Neutrophil (primary cell): ENCODE measurements at regions not wholly inside any gene's neighbourhood (a gene's known extent, or its start where the extent isn't known, plus 50 kb on each side); places are given as distances from the start of the nearest gene placed in this dataset.

ENCODE experiments used
- H3K27ac ChIP-seq: fragments of 200-600 bp; sonication (generic); 2 replicates; pipeline ENCODE4 v1.5.1; 2016; ENCODE audit warnings: mild to moderate bottlenecking, moderate library complexity
- H3K27me3 ChIP-seq: fragments of 200-600 bp; sonication (generic); 2 replicates; pipeline ENCODE4 v1.6.0; 2016; ENCODE audit warnings: mild to moderate bottlenecking
- H3K36me3 ChIP-seq: fragments of 200-600 bp; sonication (generic); 2 replicates; pipeline ENCODE4 v1.5.1; 2017
- H3K4me1 ChIP-seq, 2 experiments: fragments of 200-600 bp in 1 of 2; sonication (generic) in 1 of 2; 1 replicate in 1 of 2; 2 replicates in 1 of 2; pipeline versions ENCODE4 v1.5.1 to v1.6.1; 2013 to 2016; ENCODE audit warnings: low read depth in 1 of 2, low read length in 1 of 2, mild to moderate bottlenecking in 1 of 2, moderate library complexity in 1 of 2; ENCODE audit not compliant: control insufficient read depth in 1 of 2, insufficient read depth in 1 of 2
- H3K4me3 ChIP-seq, 2 experiments: fragments of 200-600 bp in 1 of 2; sonication (generic) in 1 of 2; 1 replicate in 1 of 2; 2 replicates in 1 of 2; pipeline ENCODE4 v1.5.1; 2013 to 2016; ENCODE audit warnings: low read depth in 1 of 2, low read length in 1 of 2, mild to moderate bottlenecking in 1 of 2, moderate library complexity in 1 of 2
- H3K9me3 ChIP-seq: fragments of 200-600 bp; sonication (generic); 2 replicates; pipeline ENCODE4 v1.5.1; 2016
- CTCF ChIP-seq: fragments of 200-600 bp; sonication (generic); IDR thresholded peaks from 2 replicates; pipeline ENCODE4 v1.5.1; 2016; ENCODE audit warnings: antibody characterized with exemption

- Histone ChIP-seq H3K27ac (no peak overlapping the region), H3K4me1 (no peaks in the 10 kb centered on the region), H3K9me3 (no peaks in the 10 kb centered on the region), H3K4me3 (no peak overlapping the region), H3K36me3 (no peaks in the 10 kb centered on the region), H3K27me3 (no peaks in the 10 kb centered on the region)
- TF ChIP-seq CTCF = no peak
Measured at GRCh38 chr3:3531476-3531875, 267.8 kb upstream of the LRRN1 start.

- H3K36me3 ChIP-seq = no peaks in the 10 kb centered on the region
- H3K27me3 ChIP-seq = no peaks in the 10 kb centered on the region
- no peak overlapping the region for H3K4me3 ChIP-seq
- TF ChIP-seq CTCF = no peak
- H3K9me3 ChIP-seq = no peaks in the 10 kb centered on the region
- no peak overlapping the region for H3K27ac ChIP-seq
- no peaks in the 10 kb centered on the region for H3K4me1 ChIP-seq
Measured at GRCh38 chr3:3519266-3519665, 280.0 kb upstream of the LRRN1 start.

- TF ChIP-seq CTCF = no peak
- Histone ChIP-seq H3K4me1 (no peaks in the 10 kb centered on the region), H3K9me3 (no peaks in the 10 kb centered on the region), H3K36me3 (no peaks in the 10 kb centered on the region), H3K27ac (no peak overlapping the region), H3K4me3 (no peak overlapping the region), H3K27me3 (no peaks in the 10 kb centered on the region)
Measured at GRCh38 chr3:3516996-3517395, 282.2 kb upstream of the LRRN1 start.

GRCh38 chr3:3516384-3516783 is 282.8 kb upstream of the LRRN1 start:
- no peak for TF ChIP-seq CTCF
- Histone ChIP-seq H3K9me3 (no peaks in the 10 kb centered on the region), H3K4me1 (no peaks in the 10 kb centered on the region), H3K27me3 (no peaks in the 10 kb centered on the region), H3K36me3 (no peaks in the 10 kb centered on the region), H3K27ac (no peak overlapping the region), H3K4me3 (no peak overlapping the region)

- Histone ChIP-seq H3K27ac (no peak overlapping the region), H3K36me3 (no peaks in the 10 kb centered on the region)
- TF ChIP-seq CTCF = no peak
Measured at GRCh38 chr3:3509665-3510064, 289.6 kb upstream of the LRRN1 start.

GRCh38 chr3:3504686-3505085 is 294.5 kb upstream of the LRRN1 start:
- no peak for TF ChIP-seq CTCF
- H3K36me3 ChIP-seq = no peaks in the 10 kb centered on the region

More at GRCh38 chr3:3509665-3510064, 289.6 kb upstream of the LRRN1 start:
- Histone ChIP-seq H3K4me1 (no peaks in the 10 kb centered on the region), H3K4me3 (no peak overlapping the region), H3K27me3 (no peaks in the 10 kb centered on the region), H3K9me3 (no peaks in the 10 kb centered on the region)

More at GRCh38 chr3:3504686-3505085, 294.5 kb upstream of the LRRN1 start:
- Histone ChIP-seq H3K27me3 (no peaks in the 10 kb centered on the region), H3K27ac (no peak overlapping the region), H3K4me1 (no peaks in the 10 kb centered on the region), H3K9me3 (no peaks in the 10 kb centered on the region), H3K4me3 (no peak overlapping the region)
